Karpas-422 (cell line): ENCODE measurements at regions not wholly inside any gene's neighbourhood (a gene's known extent, or its start where the extent isn't known, plus 50 kb on each side); places are given as distances from the start of the nearest gene placed in this dataset.

Experiments
- DNase-seq: peaks from one replicate; pipeline ENCODE4 v3.0.0-alpha.2; 2015
- H2AFZ ChIP-seq: fragments of 200-600 bp; sonication (generic); 2 replicates; pipeline ENCODE4 v1.6.1; 2014; ENCODE audit warnings: antibody characterized with exemption, low read length, mixed read lengths
- H3K27ac ChIP-seq: fragments of 200-600 bp; sonication (generic); 2 replicates; pipeline ENCODE4 v1.5.1; 2014; ENCODE audit warnings: mild to moderate bottlenecking, low read length, moderate library complexity
- H3K27me3 ChIP-seq: fragments of 200-600 bp; sonication (generic); 2 replicates; pipeline ENCODE4 v1.6.1; 2014; ENCODE audit warnings: low read length, mixed read lengths
- H3K36me3 ChIP-seq: fragments of 200-600 bp; sonication (generic); 2 replicates; pipeline ENCODE4 v1.6.1; 2014; ENCODE audit warnings: low read length, mixed read lengths; ENCODE audit not compliant: insufficient read depth
- H3K4me1 ChIP-seq: fragments of 200-600 bp; sonication (generic); 2 replicates; pipeline ENCODE4 v1.6.1; 2014; ENCODE audit warnings: mild to moderate bottlenecking, low read length, mixed read lengths
- H3K4me2 ChIP-seq: fragments of 200-600 bp; sonication (generic); 2 replicates; pipeline ENCODE4 v1.6.1; 2014; ENCODE audit warnings: low read length, low read depth, mild to moderate bottlenecking; ENCODE audit not compliant: poor library complexity, severe bottlenecking
- H3K4me3 ChIP-seq: fragments of 200-600 bp; sonication (generic); 2 replicates; pipeline ENCODE4 v1.5.1; 2014; ENCODE audit warnings: mild to moderate bottlenecking, antibody characterized with exemption, low read length, mixed read lengths
- H3K79me2 ChIP-seq: fragments of 200-600 bp; sonication (generic); 2 replicates; pipeline ENCODE4 v1.6.1; 2014; ENCODE audit warnings: mild to moderate bottlenecking, low read length, mixed read lengths
- H3K9ac ChIP-seq: fragments of 200-600 bp; sonication (generic); 2 replicates; pipeline ENCODE4 v1.6.0; 2014; ENCODE audit warnings: low read length
- H3K9me2 ChIP-seq: fragments of 200-600 bp; sonication (generic), shearing (Covaris generic); replicated peaks from 2 replicates; pipeline ENCODE4 v1.6.0; 2014; ENCODE audit warnings: mild to moderate bottlenecking, low read length, moderate library complexity; ENCODE audit not compliant: insufficient read depth
- H3K9me3 ChIP-seq: fragments of 300-700, 200-600 bp; sonication (generic); 2 replicates; pipeline ENCODE4 v1.6.1; 2014; ENCODE audit warnings: low read length, mixed read lengths
- H4K20me1 ChIP-seq: fragments of 200-600 bp; sonication (generic); 2 replicates; pipeline ENCODE4 v1.6.1; 2014; ENCODE audit warnings: mild to moderate bottlenecking, antibody characterized with exemption, low read length, low read depth; ENCODE audit not compliant: insufficient read depth

GRCh38 chr4:26105815-26106699 is 192.0 kb downstream of the SMIM20 start:
- no peaks in the 10 kb centered on the region for H3K79me2 ChIP-seq
- no peaks in the 10 kb centered on the region for H3K27me3 ChIP-seq
- no peaks in the 10 kb centered on the region for H4K20me1 ChIP-seq
- H3K4me1 ChIP-seq = no peaks in the 10 kb centered on the region
- no peaks in the 10 kb centered on the region for H3K9me2 ChIP-seq
- no peak for DNase-seq
- no peaks in the 10 kb centered on the region for H3K36me3 ChIP-seq
- no peak overlapping the region for H3K27ac ChIP-seq
- no peak overlapping the region for H2AFZ ChIP-seq
- H3K4me3 ChIP-seq = no peak overlapping the region
- H3K9ac ChIP-seq = no peak overlapping the region
- H3K9me3 ChIP-seq = no peaks in the 10 kb centered on the region
- H3K4me2 ChIP-seq = no peak overlapping the region

- Histone ChIP-seq H4K20me1 (no peaks in the 10 kb centered on the region), H3K27ac (no peak overlapping the region), H3K9me2 (no peaks in the 10 kb centered on the region), H3K4me2 (no peak overlapping the region), H3K79me2 (no peaks in the 10 kb centered on the region), H3K27me3 (no peaks in the 10 kb centered on the region), H3K4me1 (no peaks in the 10 kb centered on the region), H3K9me3 (no peaks in the 10 kb centered on the region), H3K4me3 (no peak overlapping the region), H3K36me3 (no peaks in the 10 kb centered on the region), H3K9ac (no peak overlapping the region), H2AFZ (no peak overlapping the region)
- no peak for DNase-seq
Observed at GRCh38 chr4:26106776-26107175, 192.8 kb downstream of the SMIM20 start.

- Histone ChIP-seq H3K9me3 (peaks cover 5% of the 10 kb centered on the region), H3K27ac (no peak overlapping the region), H3K9ac (no peak overlapping the region), H3K4me1 (no peaks in the 10 kb centered on the region), H3K36me3 (no peaks in the 10 kb centered on the region), H3K4me3 (no peak overlapping the region), H3K27me3 (no peaks in the 10 kb centered on the region), H2AFZ (no peak overlapping the region), H3K9me2 (no peaks in the 10 kb centered on the region), H4K20me1 (no peaks in the 10 kb centered on the region), H3K4me2 (no peak overlapping the region), H3K79me2 (no peaks in the 10 kb centered on the region)
- no peak for DNase-seq
Observed at GRCh38 chr4:26108054-26108453, 194.0 kb downstream of the SMIM20 start.

GRCh38 chr4:26110493-26110892 is 196.5 kb downstream of the SMIM20 start:
- H4K20me1 ChIP-seq = no peaks in the 10 kb centered on the region
- no peak overlapping the region for H3K4me2 ChIP-seq
- H3K27ac ChIP-seq = no peak overlapping the region
- H2AFZ ChIP-seq = no peak overlapping the region
- no peak overlapping the region for H3K9ac ChIP-seq
- 0 out of 2 replicates have a peak, but pooled peaks cover 2% of the 10 kb centered on the region for H3K27me3 ChIP-seq
- H3K36me3 ChIP-seq = no peaks in the 10 kb centered on the region
- H3K4me1 ChIP-seq = no peaks in the 10 kb centered on the region
- peaks cover 12% of the 10 kb centered on the region for H3K9me3 ChIP-seq
- no peak for DNase-seq
- H3K79me2 ChIP-seq = no peaks in the 10 kb centered on the region
- no peaks in the 10 kb centered on the region for H3K9me2 ChIP-seq
- H3K4me3 ChIP-seq = no peak overlapping the region

- Histone ChIP-seq H2AFZ (no peak overlapping the region), H3K4me3 (no peak overlapping the region), H3K36me3 (no peaks in the 10 kb centered on the region), H3K4me2 (no peak overlapping the region), H3K9me2 (no peaks in the 10 kb centered on the region), H3K79me2 (no peaks in the 10 kb centered on the region), H3K4me1 (no peaks in the 10 kb centered on the region), H3K9me3 (peaks cover 12% of the 10 kb centered on the region), H3K27me3 (0 out of 2 replicates have a peak, but pooled peaks cover 2% of the 10 kb centered on the region), H3K27ac (no peak overlapping the region), H3K9ac (no peak overlapping the region), H4K20me1 (no peaks in the 10 kb centered on the region)
- no peak for DNase-seq
Observed at GRCh38 chr4:26113339-26113940, 199.4 kb downstream of the SMIM20 start.

- no peaks in the 10 kb centered on the region for H3K79me2 ChIP-seq
- no peaks in the 10 kb centered on the region for H4K20me1 ChIP-seq
- no peaks in the 10 kb centered on the region for H3K9me2 ChIP-seq
- no peak overlapping the region for H3K27ac ChIP-seq
- H3K36me3 ChIP-seq = no peaks in the 10 kb centered on the region
- H3K4me3 ChIP-seq = no peak overlapping the region
- H3K9ac ChIP-seq = no peak overlapping the region
- no peak for DNase-seq
- 0 out of 2 replicates have a peak, but pooled peaks cover 2% of the 10 kb centered on the region for H3K27me3 ChIP-seq
- peaks cover 12% of the 10 kb centered on the region for H3K9me3 ChIP-seq
- no peak overlapping the region for H2AFZ ChIP-seq
- H3K4me2 ChIP-seq = no peak overlapping the region
- H3K4me1 ChIP-seq = no peaks in the 10 kb centered on the region
Observed at GRCh38 chr4:26116057-26116456, 202.0 kb downstream of the SMIM20 start.

- H3K9me2 ChIP-seq = no peaks in the 10 kb centered on the region
Observed at GRCh38 chr4:26120098-26120825, 200.6 kb upstream of the RBPJ start.

GRCh38 chr4:26122690-26123089 is 198.1 kb upstream of the RBPJ start:
- Histone ChIP-seq H3K27me3 (no peaks in the 10 kb centered on the region), H3K9me2 (no peaks in the 10 kb centered on the region), H2AFZ (no peak overlapping the region), H3K27ac (no peak overlapping the region), H3K4me1 (no peaks in the 10 kb centered on the region), H3K4me3 (no peak overlapping the region), H4K20me1 (no peaks in the 10 kb centered on the region), H3K36me3 (no peaks in the 10 kb centered on the region), H3K4me2 (no peak overlapping the region), H3K79me2 (no peaks in the 10 kb centered on the region), H3K9me3 (no peaks in the 10 kb centered on the region), H3K9ac (no peak overlapping the region)
- no peak for DNase-seq

More at GRCh38 chr4:26120098-26120825, 200.6 kb upstream of the RBPJ start:
- DNase-seq = no peak
- no peaks in the 10 kb centered on the region for H3K79me2 ChIP-seq
- H3K27ac ChIP-seq = no peak overlapping the region
- H4K20me1 ChIP-seq = no peaks in the 10 kb centered on the region
- no peak overlapping the region for H3K4me3 ChIP-seq
- no peaks in the 10 kb centered on the region for H3K36me3 ChIP-seq
- no peaks in the 10 kb centered on the region for H3K4me1 ChIP-seq
- H2AFZ ChIP-seq = no peak overlapping the region
- H3K4me2 ChIP-seq = no peak overlapping the region
- no peaks in the 10 kb centered on the region for H3K27me3 ChIP-seq
- no peak overlapping the region for H3K9ac ChIP-seq
- H3K9me3 ChIP-seq = no peaks in the 10 kb centered on the region
